Amygdala (tissue), 56 donors: ENCODE measurements at regions not wholly inside any gene's neighbourhood (a gene's known extent, or its start where the extent isn't known, plus 50 kb on each side); places are given as distances from the start of the nearest gene placed in this dataset.

ENCODE experiments used
- DNase-seq, 56 donors: peaks; one replicate each; lab custom pipeline; 2025; lab: John Stamatoyannopoulos, UW

- no peak for DNase-seq
Observed at GRCh38 chr3:84008623-84009022, 950.2 kb upstream of the CADM2 start.

DNA sequence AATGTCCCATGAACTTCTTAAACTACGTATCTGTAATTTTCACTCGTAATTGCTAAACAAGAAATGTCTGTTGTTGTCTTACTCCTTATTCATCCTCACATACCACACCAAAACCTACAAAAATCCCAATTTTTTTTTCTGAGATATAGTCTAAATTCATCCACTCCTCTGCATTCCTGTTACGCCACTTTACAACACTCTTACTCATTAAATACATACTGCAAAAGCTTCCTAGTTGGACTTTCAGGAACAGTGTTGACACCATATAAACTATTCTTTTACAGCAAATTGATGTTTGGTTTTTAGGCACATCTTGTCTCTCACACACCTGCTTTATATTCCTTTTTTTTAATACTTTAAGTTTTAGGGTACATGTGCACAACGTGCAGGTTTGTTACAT, 934.9 kb upstream of the CADM2 start:
- no peak for DNase-seq

DNA sequence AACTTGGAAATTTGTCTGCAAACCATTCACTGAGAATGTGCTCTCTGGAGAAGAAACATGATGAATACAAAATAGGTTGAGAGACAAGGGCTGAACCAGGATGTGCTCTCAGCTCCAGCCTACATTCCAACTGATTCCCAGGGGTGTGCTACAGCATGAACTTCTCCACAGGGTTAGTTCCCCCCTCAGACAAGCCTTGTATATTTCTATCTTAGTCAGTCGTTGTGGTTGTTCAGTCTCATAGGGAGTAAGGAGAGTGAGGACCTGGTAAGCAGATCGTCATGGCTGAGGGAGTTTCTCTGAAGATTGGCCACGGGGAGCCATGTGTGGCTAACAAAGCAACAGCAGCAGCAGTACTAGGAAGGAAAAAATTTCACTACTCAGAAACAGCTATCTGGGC, 919.7 kb upstream of the CADM2 start:
- no peak for DNase-seq

- no peak for DNase-seq
Observed at GRCh38 chr3:84042399-84043106, 916.2 kb upstream of the CADM2 start.

DNA sequence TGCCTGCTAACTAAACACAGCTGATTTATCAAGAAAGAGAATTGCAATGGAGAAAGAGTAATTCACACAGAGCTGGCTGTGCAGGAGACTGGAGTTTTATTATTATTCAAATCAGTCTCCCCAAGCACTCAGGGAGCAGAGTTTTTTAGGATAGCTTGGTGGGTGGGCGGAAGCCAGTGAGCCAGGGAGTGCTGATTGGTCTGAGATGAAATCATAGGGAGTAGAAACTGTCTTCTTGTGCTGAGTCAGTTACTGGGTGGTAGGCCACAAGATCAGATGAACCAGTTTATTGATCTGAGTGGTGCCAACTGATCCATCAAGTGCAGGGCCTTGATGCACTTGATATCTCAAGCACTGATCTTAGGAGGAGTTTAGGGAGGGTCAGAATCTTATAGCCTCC, 891.9 kb upstream of the CADM2 start:
- DNase-seq: no peak

DNA sequence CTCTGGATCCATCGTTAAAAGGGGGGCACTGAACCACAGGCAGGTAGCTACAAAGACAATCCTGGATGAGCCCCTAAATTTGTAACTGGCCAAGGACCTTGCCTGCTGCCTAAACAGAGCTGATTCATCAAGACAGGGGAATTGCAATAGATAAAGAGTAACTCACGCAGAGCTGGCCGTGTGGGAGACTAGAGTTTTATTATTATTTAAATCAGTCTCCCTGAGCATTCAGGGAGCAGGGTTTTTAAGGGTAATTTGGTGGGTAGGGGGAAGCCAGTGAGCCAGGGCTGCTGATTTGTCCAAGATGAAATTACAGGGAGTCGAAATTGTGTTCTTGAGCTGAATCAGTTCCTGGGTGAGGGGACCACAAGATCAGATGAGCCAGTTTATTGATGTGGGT, 885.1 kb upstream of the CADM2 start:
- no peak for DNase-seq

DNA sequence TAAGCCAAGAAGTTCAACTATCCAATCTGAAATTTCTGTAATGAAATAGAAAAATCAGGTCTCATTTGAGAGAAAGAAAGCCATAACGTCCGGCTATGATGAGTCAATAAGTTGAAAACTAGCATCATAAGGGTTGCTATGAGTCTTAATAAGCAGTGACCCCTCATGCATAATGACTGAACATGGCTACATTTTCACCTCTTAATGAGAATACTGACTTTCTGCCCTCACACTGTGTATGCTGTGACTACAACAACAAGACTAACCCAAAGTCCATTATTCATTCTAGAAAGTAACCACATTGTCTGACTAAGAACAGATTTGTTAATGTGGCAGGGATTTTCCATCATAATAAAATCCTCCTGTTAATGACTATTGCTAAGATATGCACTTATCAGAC, 884.0 kb upstream of the CADM2 start:
- DNase-seq: no peak

DNA sequence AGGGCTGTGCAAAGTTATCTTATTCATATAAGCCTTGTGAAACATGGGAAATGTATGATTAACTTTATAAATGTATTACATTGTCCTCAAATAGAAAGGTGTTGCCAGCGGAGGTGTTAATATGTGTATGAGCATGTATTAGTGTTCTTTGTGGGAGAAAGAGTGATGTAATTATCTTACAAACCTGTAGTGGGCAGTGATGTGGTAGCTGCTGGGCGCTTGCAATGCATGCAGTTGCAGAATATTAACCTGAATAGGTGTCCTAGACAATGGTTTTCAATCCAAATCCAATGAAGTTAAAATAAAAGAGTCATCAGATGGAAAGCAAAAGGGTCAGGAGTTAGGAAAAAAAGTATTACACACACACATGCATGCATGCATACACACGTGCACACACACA, 881.3 kb upstream of the CADM2 start:
- no peak for DNase-seq

- no peak for DNase-seq
Observed at GRCh38 chr3:84082726-84083125, 876.1 kb upstream of the CADM2 start.

DNA sequence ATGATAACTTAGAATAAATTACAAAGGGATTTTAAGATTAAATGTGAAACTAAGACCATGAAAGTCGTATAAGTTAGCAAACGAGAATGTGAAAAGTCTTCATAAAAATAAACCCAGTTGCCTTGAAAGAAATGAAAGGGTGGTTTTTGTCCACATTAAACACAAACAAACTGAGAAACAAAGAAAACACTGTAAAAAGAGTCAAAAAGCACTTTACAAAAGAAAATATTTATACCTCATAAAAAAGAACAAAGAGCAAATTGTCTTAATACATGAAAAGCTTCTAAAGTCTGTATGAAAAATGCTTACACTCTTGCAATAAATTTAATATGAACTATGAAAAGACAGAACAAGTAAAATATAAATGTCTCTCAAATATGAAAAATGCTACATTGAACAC, 865.9 kb upstream of the CADM2 start:
- no peak for DNase-seq

GRCh38 chr3:84096188-84096587, 862.6 kb upstream of the CADM2 start:
- DNase-seq: no peak

GRCh38 chr3:84100861-84101260, 857.9 kb upstream of the CADM2 start:
- DNase-seq: no peak

DNA sequence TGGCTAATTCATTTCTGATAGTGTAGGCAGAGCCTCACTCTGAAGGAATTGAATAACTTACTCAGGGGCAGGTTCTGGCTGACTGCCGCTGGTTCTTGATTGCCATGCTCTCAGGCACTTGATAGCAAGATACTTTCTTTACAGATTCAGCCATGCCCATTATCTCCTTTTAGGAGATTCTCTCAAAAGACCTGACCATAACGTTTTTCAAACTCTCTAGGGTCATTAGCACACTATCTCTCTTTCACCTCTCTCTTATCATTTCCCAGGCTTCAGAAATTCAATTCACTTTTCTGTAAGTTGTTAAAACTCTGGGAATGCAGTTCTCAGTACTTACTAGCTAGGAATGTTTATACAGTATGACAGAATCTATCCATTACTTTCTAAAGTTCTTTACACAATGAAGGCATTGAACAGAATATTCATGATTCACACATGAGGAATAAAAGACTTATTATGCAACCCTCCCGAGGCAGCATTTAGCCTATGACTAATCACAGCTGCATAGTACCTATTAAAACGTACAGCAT, 850.3 kb upstream of the CADM2 start:
- peak in 4 of 56 donors; percentile 2 to 18 (median 10) for DNase-seq

DNA sequence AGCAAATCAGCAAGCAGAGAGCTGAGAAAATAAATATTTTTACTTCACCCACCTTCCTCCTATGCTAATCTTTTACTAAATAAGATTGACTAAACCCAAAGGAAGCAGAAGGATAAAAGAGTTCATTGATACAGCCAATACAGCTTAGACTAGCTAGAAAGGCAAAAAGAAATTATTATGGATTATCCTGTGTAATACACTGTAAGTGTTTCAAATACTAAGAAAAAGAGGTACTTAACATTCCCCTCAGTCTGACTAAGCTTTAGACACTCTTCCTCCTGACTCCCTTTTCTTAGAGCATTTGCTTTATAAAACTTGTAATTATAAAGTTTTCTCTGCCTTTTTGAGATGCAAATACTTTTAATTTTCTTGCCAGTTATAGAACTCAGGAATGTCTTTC, 848.9 kb upstream of the CADM2 start:
- no peak for DNase-seq

GRCh38 chr3:84110787-84111186, 848.0 kb upstream of the CADM2 start:
- no peak for DNase-seq

- DNase-seq: no peak
Observed at GRCh38 chr3:84125201-84125721, 833.5 kb upstream of the CADM2 start.

- no peak for DNase-seq
Observed at GRCh38 chr3:84125760-84126159, 833.0 kb upstream of the CADM2 start.

DNA sequence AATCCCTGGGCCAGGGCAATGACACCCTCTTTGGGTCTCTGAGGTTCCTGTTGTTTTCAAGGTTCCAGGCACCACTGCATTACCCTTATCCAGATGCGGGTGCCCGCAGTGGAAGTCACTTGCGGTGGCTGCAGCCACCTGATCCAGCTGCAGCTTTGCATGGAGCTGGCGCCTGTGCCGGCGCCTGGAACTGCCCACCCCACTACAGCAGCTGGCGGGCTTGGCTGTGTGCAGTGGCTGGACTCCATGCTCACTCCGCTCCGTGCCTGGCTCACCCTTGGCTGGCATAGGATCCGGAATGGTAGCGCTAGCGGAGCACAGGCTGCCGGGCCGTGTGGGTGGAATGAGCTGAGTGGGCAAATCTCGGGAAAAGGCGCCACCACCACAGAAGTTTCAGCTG, 832.6 kb upstream of the CADM2 start:
- DNase-seq: no peak

DNA sequence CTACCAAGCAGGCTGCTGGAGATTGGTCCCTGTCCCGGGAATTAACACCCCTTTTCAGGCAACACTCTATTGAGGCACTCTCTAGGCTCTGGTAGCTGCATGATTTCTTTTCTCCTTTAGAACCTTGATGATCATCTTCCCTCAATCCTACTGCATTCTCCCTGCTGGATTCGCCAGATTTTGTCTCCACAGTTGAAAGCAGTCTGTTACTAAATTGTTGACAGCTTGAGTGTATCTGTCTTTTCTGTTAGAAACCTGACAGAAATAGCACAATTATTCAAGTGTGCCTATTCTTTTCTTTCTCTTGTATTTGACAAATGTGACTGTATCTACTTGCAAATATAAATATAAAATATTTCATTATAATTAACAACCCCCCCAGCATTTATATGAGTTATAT, 830.8 kb upstream of the CADM2 start:
- DNase-seq: no peak

- no peak for DNase-seq
Observed at GRCh38 chr3:84136425-84136824, 822.4 kb upstream of the CADM2 start.

- DNase-seq: no peak
Observed at GRCh38 chr3:84140631-84141030, 818.2 kb upstream of the CADM2 start.

GRCh38 chr3:84141571-84141970, 817.2 kb upstream of the CADM2 start:
- no peak for DNase-seq

- DNase-seq: no peak
Observed at GRCh38 chr3:84165328-84165727, 793.5 kb upstream of the CADM2 start.
